GM18502 (cell line): ENCODE measurements at regions not wholly inside any gene's neighbourhood (a gene's known extent, or its start where the extent isn't known, plus 50 kb on each side); places are given as distances from the start of the nearest gene placed in this dataset.

Experiments used
- ATAC-seq: cut with Tn5 transposase; IDR thresholded peaks from one replicate; pipeline ENCODE4 v1.9.1; 2021; ENCODE audit warnings: mild to moderate bottlenecking; ENCODE audit not compliant: unreplicated experiment, poor library complexity

GRCh38 chr13:87868731-87869130, 197.6 kb downstream of the SLITRK5 start:
- ATAC-seq: no peak

GRCh38 chr13:87872813-87873212, 201.6 kb downstream of the SLITRK5 start:
- ATAC-seq: no peak

GRCh38 chr13:87877477-87877876, 206.3 kb downstream of the SLITRK5 start:
- ATAC-seq: no peak

DNA sequence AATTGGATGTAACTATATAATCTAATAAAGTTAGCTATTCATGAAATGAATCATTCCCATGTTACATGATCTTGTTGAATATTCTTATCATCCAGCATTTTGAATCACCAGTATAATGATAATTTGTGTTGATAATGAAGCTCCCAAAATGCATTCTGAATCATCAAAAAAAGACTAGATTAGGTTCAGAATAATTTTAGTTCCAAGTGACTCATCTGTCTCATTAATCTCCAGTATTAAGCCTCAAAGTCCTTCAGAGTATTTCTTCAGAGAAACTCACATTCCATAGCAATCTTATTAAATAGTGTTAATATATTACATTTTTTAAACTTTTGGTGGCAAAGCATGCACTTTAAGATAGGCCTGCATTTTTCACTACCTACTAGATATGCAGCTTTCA, 207.5 kb downstream of the SLITRK5 start:
- ATAC-seq: no peak

DNA sequence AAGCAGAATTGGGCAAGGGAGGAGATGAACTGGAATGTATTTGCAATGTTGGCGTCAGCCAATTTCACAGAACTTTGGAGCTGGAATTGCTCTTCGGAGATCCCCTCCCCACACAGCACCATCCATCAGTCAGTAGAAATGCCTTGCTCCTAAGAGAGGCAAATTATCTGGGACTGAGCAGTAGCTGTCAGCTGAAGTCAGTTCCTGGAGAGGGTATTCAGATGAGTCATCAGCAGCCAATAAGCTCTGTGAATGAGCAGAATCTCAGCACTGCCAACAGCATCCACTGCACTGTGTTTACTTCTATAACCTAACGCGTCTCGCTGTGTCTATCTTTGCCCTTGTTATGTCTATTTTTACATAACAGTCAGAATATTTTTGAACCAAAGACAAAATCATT, 213.7 kb downstream of the SLITRK5 start:
- ATAC-seq: no peak

DNA sequence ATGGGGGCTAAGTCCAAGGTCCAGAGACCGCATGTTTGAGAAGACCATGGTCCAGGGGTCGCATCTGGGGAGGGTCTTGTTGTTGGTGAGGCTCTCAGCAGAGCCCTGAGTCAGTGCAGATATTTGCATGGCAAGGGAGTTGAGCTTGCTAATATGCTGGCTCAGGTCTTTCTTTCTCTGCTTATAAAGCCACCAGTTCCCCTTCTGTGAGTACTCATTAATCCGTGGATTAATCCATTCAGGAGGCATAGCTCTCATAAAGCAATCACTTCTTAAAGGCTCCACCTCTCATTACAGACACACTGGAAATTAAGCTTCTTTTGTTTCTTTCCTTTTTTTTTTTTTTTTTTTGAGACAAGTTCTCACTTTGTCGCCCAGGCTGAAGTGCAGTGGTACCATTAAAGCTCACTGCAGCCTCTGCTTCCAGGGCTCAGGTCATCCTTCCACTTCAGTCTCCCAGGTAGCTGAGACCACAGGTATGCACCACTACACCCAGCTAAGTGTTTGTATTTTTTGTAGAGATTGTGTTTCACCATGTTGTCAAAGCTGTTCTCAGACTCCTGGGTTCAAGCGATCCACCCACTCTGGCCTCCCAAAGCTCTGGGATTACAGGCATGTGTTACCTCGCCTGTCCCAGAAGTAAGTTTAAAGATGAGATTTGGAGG, 216.4 kb downstream of the SLITRK5 start:
- ATAC-seq: no peak

DNA sequence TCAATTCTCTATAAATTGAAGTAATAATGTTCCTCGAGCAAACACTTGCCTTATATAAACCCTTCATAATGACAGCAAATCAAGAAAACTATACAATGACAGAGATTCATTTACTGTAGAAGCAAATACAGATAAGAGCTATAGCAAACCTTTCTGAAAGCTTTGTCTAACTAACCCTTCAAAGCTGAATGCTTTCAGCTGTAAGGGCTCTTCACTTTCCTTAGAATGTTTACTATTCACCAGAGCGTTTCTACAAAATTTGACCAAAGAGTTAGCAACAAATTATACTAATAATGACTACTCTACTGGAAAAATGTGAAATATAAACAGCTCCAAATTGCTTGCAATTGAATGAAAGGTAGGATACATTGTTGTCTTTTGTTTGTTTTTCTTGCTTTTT, 218.1 kb downstream of the SLITRK5 start:
- no peak for ATAC-seq

DNA sequence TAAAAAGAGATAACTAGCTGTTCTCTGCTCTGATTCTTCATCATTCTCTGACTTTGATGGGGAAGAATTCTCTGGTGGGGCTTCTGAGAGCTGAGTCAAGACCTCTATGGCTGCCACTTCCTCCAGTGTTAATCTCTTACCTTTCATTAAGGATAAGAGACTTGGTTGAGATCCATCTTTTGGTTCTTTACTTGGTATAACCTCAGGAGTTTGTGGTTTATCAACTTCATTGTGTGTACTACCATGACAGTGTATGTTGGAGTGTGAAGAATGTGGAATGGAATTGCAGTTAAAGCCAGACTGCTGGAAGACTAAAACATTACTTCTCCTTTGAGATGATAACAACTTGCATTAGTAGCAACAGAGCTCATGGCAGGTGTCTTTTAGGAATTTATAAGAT, 222.0 kb downstream of the SLITRK5 start:
- ATAC-seq: no peak

GRCh38 chr13:87894059-87894458, 222.9 kb downstream of the SLITRK5 start:
- no peak for ATAC-seq

DNA sequence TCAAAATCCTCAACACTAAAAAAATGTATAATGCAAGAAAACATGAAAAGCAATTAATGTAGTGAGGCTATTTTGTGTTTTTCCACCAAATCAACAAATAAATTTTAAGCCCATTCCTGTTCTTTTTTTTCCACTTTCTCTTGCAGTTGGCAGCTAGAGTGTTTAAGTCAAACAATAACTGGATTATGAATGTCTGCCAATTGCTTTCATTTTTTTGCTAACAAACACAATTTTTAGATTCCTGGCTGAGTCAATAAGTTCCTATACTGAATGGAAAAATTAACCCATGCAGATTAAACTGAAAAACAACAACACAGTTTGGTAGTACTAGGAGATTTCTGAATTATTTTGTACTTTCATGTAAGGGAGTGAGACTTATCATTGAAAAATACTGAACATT, 232.4 kb downstream of the SLITRK5 start:
- ATAC-seq: no peak

GRCh38 chr13:87906411-87906810, 235.2 kb downstream of the SLITRK5 start:
- ATAC-seq: no peak

- ATAC-seq: no peak
Measured at GRCh38 chr13:87907202-87907601, 236.0 kb downstream of the SLITRK5 start.

- no peak for ATAC-seq
Measured at GRCh38 chr13:87919956-87920355, 248.8 kb downstream of the SLITRK5 start.

- no peak for ATAC-seq
Measured at GRCh38 chr13:87923753-87924152, 252.6 kb downstream of the SLITRK5 start.

- no peak for ATAC-seq
Measured at GRCh38 chr13:87925006-87925405, 253.8 kb downstream of the SLITRK5 start.

GRCh38 chr13:87940776-87941175, 269.6 kb downstream of the SLITRK5 start:
- no peak for ATAC-seq

- ATAC-seq: no peak
Measured at GRCh38 chr13:87941226-87941625, 270.1 kb downstream of the SLITRK5 start.

GRCh38 chr13:87942205-87942604, 271.0 kb downstream of the SLITRK5 start:
- ATAC-seq: no peak

GRCh38 chr13:87944038-87944437, 272.9 kb downstream of the SLITRK5 start:
- ATAC-seq: no peak

- ATAC-seq: no peak
Measured at GRCh38 chr13:87952377-87952776, 281.2 kb downstream of the SLITRK5 start.

- no peak for ATAC-seq
Measured at GRCh38 chr13:87953381-87953780, 282.2 kb downstream of the SLITRK5 start.

GRCh38 chr13:87954091-87954490, 282.9 kb downstream of the SLITRK5 start:
- no peak for ATAC-seq

DNA sequence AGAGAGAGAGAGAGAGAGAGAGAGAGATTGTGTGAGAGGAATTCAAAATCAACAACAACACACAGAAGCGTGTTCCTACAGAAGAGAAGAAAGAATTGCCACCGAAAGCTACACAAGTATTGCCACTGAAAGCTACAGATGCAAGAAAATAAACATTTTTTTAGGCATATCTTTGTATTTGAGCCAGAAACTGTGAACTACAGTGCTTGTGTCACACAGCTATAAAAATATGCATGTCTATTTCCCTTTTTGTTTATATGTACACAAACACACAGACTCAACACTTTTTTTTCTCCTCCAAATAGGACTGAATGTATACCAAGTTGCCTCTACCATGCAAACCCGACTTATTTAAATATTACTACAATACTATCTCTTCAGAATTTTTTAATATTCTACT, 290.4 kb downstream of the SLITRK5 start:
- no peak for ATAC-seq
